ENCODE measurements at regions not wholly inside any gene's neighbourhood (a gene's known extent, or its start where the extent isn't known, plus 50 kb on each side); places are given as distances from the start of the nearest gene placed in this dataset.

DNA sequence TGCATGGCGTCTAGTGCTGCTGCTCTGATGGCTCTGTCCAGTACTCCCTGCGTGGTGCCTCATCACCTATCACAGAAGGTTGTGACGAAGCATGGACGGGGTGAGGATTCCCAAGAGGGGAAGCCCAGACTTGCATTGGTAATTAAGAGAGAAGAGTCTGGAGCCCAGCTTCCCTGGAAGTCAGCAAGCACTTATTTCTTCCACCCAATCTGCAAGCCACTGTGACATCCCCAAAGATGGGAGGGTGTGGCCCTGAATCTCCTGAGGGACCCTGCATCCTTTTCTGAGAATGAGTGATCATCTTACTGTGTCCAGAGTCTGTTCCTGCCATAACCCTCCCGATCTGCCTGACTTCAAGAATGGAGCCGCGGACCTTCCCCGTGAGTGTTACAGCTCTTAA lies 166.7 kb downstream of the PTPN20 start:
- no peaks in the 10 kb centered on the region for H3K4me1 ChIP-seq (ENCODE audit: control insufficient read depth, insufficient read depth, low read length)
- WGBS (ENCODE audit: insufficient coverage, low lambda C conversion rate), result no CpG with 5 or more reads among the region's 8 CpGs
- H3K27ac ChIP-seq (ENCODE audit: low read length), result no peak overlapping the region

GRCh38 chr10:47078393-47079203 lies 167.4 kb downstream of the PTPN20 start:
- H3K4me1 ChIP-seq (ENCODE audit: control insufficient read depth, insufficient read depth, low read length), result no peaks in the 10 kb centered on the region
- no peak overlapping the region for H3K27ac ChIP-seq (ENCODE audit: low read length)
- no peaks in the 10 kb centered on the region for H3K9me3 ChIP-seq (ENCODE audit: control insufficient read depth, low read depth, low read length)
- DNase-seq, result no peak
- H3K4me3 ChIP-seq (ENCODE audit: low read length), result no peak overlapping the region
- H3K36me3 ChIP-seq (ENCODE audit: control insufficient read depth, insufficient read depth, low read length), result no peaks in the 10 kb centered on the region
- H3K27me3 ChIP-seq (ENCODE audit: control insufficient read depth, insufficient read depth, low read length), result no peaks in the 10 kb centered on the region
- WGBS (ENCODE audit: insufficient coverage, low lambda C conversion rate), result 70% methylated on average over 2 of the region's 8 CpGs

More for the DNA sequence above, 166.7 kb downstream of the PTPN20 start:
- DNase-seq, result no peak
- Histone ChIP-seq H3K27me3 (ENCODE audit: control insufficient read depth, insufficient read depth, low read length) (peaks cover 2% of the 10 kb centered on the region), H3K4me3 (ENCODE audit: low read length) (no peak overlapping the region), H3K36me3 (ENCODE audit: control insufficient read depth, insufficient read depth, low read length) (no peaks in the 10 kb centered on the region), H3K9me3 (ENCODE audit: control insufficient read depth, low read depth, low read length) (no peaks in the 10 kb centered on the region)

DNA sequence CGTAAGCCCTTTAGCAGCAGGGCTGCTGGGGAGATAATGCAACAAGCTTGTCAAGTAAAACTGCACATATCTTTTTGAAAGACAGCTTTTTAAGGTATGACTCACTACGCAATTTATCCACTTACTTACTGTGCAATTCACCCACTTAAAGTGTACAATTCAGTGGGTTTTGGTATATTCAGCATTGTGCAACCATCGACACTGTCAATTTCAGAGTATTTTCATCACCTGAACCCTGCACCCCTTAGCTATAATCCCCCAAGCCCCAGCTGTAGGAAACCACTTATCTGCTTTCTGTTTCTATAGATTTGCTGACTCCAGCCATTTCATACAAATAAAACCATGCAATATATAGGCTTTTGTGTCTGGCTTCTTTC lies 168.0 kb downstream of the PTPN20 start:
- 64% methylated on average over 2 of the region's 3 CpGs for WGBS (ENCODE audit: insufficient coverage, low lambda C conversion rate)

DNA sequence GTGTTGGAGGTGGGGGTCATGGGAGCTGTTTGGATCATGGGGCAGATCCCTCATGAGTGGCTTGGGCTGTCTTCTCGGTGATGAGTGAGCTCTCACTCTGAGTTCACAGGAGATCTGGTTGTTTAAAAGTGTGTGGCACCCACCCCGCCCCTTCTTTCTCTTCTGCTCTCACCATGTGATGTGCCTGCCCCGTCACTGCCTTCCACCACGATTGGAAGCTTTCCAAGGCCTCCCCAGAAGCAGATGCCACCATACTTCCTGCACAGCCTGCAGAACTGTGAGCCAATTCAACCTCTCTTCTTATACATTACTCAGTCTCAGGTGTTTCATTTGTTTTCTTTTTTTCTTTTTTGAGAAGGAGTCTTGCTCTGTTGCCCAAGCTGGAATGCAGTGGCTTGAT lies 170.0 kb downstream of the PTPN20 start:
- no peaks in the 10 kb centered on the region for H3K27me3 ChIP-seq (ENCODE audit: control insufficient read depth, insufficient read depth, low read length)
- no peak overlapping the region for H3K4me3 ChIP-seq (ENCODE audit: low read length)
- no peaks in the 10 kb centered on the region for H3K4me1 ChIP-seq (ENCODE audit: control insufficient read depth, insufficient read depth, low read length)
- no peaks in the 10 kb centered on the region for H3K9me3 ChIP-seq (ENCODE audit: control insufficient read depth, low read depth, low read length)
- WGBS (ENCODE audit: insufficient coverage, low lambda C conversion rate), result no CpG with 5 or more reads among the region's 4 CpGs
- H3K36me3 ChIP-seq (ENCODE audit: control insufficient read depth, insufficient read depth, low read length), result no peaks in the 10 kb centered on the region
- H3K27ac ChIP-seq (ENCODE audit: low read length), result no peak overlapping the region
- no peak for DNase-seq

More for the DNA sequence above, 168.0 kb downstream of the PTPN20 start:
- no peak for DNase-seq
- no peaks in the 10 kb centered on the region for H3K4me1 ChIP-seq (ENCODE audit: control insufficient read depth, insufficient read depth, low read length)
- H3K9me3 ChIP-seq (ENCODE audit: control insufficient read depth, low read depth, low read length), result no peaks in the 10 kb centered on the region
- no peak overlapping the region for H3K27ac ChIP-seq (ENCODE audit: low read length)
- no peaks in the 10 kb centered on the region for H3K36me3 ChIP-seq (ENCODE audit: control insufficient read depth, insufficient read depth, low read length)
- H3K4me3 ChIP-seq (ENCODE audit: low read length), result no peak overlapping the region
- no peaks in the 10 kb centered on the region for H3K27me3 ChIP-seq (ENCODE audit: control insufficient read depth, insufficient read depth, low read length)

DNA sequence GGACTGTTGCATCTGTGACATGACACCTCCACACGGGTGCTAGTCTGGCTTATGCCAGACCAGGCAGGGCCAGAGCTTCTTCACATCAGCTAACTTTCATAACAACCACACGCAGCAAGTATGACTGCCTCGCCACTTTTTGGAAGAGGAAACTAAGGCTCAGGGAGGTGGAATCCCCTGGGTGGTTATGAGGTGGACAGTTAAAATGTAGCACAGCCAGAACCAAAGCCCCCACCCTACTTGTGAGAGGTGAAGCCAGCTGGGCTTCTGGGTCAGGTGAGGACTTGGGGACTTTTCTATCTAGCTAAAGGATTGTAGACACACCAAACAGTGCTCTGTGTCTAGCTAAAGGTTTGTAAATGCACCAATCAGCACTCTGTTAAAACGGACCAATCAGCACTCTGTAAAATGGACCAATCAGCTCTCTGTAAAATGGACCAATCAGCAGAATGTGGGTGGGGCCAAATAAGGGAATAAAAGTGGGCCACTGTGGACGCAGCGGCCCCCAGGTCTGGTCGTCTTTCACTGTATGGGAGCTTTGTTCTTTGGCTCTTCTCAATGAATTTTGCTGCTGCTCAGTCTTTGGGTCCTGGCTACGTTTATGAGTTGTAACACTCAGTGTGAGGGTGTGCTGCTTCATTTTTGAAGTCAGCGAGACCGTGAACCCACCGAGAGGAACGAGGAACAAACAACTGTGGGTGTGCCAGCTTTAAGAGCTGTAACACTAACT lies 171.0 kb downstream of the PTPN20 start:
- Histone ChIP-seq H3K4me3 (ENCODE audit: low read length) (no peak overlapping the region), H3K4me1 (ENCODE audit: control insufficient read depth, insufficient read depth, low read length) (no peaks in the 10 kb centered on the region), H3K9me3 (ENCODE audit: control insufficient read depth, low read depth, low read length) (no peaks in the 10 kb centered on the region), H3K27me3 (ENCODE audit: control insufficient read depth, insufficient read depth, low read length) (no peaks in the 10 kb centered on the region), H3K36me3 (ENCODE audit: control insufficient read depth, insufficient read depth, low read length) (no peaks in the 10 kb centered on the region), H3K27ac (ENCODE audit: low read length) (no peak overlapping the region)
- no peak for DNase-seq
- no CpG with 5 or more reads among the region's 12 CpGs for WGBS (ENCODE audit: insufficient coverage, low lambda C conversion rate)

DNA sequence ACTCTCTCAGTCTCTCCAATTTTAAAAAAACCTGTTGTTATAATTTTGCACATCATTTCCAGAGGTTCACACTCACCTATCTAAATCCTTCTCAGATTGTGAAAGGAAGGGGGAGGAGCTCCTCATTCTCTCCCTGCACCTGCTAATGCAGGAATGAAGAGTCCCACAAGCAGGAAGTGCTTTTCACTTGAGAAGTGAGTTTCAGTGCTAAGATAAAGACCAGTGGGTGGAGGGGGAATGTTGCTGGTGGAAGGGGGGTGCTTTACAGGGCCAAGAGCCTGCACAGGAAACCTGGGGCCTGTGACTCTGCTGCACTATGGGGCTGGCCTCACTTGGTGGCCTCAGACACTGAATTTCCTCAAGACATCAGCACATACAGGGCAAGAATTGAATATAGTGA lies 176.4 kb downstream of the PTPN20 start:
- Histone ChIP-seq H3K36me3 (ENCODE audit: control insufficient read depth, insufficient read depth, low read length) (no peaks in the 10 kb centered on the region), H3K4me3 (ENCODE audit: low read length) (no peak overlapping the region), H3K27ac (ENCODE audit: low read length) (no peak overlapping the region), H3K27me3 (ENCODE audit: control insufficient read depth, insufficient read depth, low read length) (no peaks in the 10 kb centered on the region), H3K9me3 (ENCODE audit: control insufficient read depth, low read depth, low read length) (no peaks in the 10 kb centered on the region), H3K4me1 (ENCODE audit: control insufficient read depth, insufficient read depth, low read length) (no peaks in the 10 kb centered on the region)
- DNase-seq, result no peak

DNA sequence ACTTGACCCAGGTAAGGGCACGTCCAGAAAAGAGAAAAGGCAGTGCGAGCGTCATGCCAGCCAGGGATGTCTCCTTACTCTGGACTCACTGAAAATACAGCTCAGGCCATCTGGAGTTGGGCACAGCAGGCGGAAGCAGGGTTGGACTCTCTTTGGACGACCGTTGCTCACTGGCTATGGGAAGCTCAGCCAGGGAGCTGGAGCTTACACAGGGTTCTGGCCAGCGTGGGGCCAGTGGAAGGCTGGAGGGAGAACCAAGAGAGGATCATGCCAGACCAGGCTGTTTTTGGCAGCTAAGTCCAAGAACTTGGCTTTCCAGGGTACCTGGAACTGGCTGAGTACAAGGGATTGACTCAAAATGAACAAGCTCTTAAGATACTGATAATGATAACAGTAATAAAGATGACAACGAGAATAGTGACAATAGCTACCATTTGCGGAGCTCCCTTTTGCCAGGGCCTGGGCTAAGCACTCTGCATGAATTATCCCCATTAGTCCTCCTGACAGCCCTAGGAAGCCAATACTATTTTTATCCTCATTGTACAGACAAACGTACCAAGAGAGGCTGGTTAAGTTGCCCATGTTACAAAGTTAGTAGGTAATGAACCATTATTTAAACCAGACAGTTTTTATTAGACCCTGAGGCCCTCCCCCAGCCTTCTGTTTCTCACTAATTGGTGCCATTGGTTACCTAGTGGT lies 177.6 kb downstream of the PTPN20 start:
- no peak for DNase-seq
- H3K27ac ChIP-seq (ENCODE audit: low read length), result no peak overlapping the region
- no peaks in the 10 kb centered on the region for H3K36me3 ChIP-seq (ENCODE audit: control insufficient read depth, insufficient read depth, low read length)
- H3K27me3 ChIP-seq (ENCODE audit: control insufficient read depth, insufficient read depth, low read length), result no peaks in the 10 kb centered on the region
- H3K4me1 ChIP-seq (ENCODE audit: control insufficient read depth, insufficient read depth, low read length), result no peaks in the 10 kb centered on the region
- no CpG with 5 or more reads among the region's 10 CpGs for WGBS (ENCODE audit: insufficient coverage, low lambda C conversion rate)
- H3K9me3 ChIP-seq (ENCODE audit: control insufficient read depth, low read depth, low read length), result no peaks in the 10 kb centered on the region
- H3K4me3 ChIP-seq (ENCODE audit: low read length), result no peak overlapping the region

- no peak for DNase-seq
- Histone ChIP-seq H3K4me1 (ENCODE audit: control insufficient read depth, insufficient read depth, low read length) (no peaks in the 10 kb centered on the region), H3K9me3 (ENCODE audit: control insufficient read depth, low read depth, low read length) (no peaks in the 10 kb centered on the region), H3K27me3 (ENCODE audit: control insufficient read depth, insufficient read depth, low read length) (no peaks in the 10 kb centered on the region), H3K4me3 (ENCODE audit: low read length) (no peak overlapping the region), H3K36me3 (ENCODE audit: control insufficient read depth, insufficient read depth, low read length) (no peaks in the 10 kb centered on the region), H3K27ac (ENCODE audit: low read length) (no peak overlapping the region)
- 100% methylated on average over 1 of the region's 3 CpGs for WGBS (ENCODE audit: insufficient coverage, low lambda C conversion rate)
Measured at GRCh38 chr10:47090042-47090441, 178.8 kb downstream of the PTPN20 start.

GRCh38 chr10:47090903-47091302 lies 179.7 kb downstream of the PTPN20 start:
- Histone ChIP-seq H3K27ac (ENCODE audit: low read length) (no peak overlapping the region), H3K36me3 (ENCODE audit: control insufficient read depth, insufficient read depth, low read length) (no peaks in the 10 kb centered on the region), H3K4me1 (ENCODE audit: control insufficient read depth, insufficient read depth, low read length) (no peaks in the 10 kb centered on the region), H3K9me3 (ENCODE audit: control insufficient read depth, low read depth, low read length) (no peaks in the 10 kb centered on the region), H3K4me3 (ENCODE audit: low read length) (no peak overlapping the region), H3K27me3 (ENCODE audit: control insufficient read depth, insufficient read depth, low read length) (no peaks in the 10 kb centered on the region)
- DNase-seq, result no peak
- 83% methylated on average over 1 of the region's 7 CpGs for WGBS (ENCODE audit: insufficient coverage, low lambda C conversion rate)

GRCh38 chr10:47091421-47091820 lies 180.2 kb downstream of the PTPN20 start:
- H3K36me3 ChIP-seq (ENCODE audit: control insufficient read depth, insufficient read depth, low read length), result no peaks in the 10 kb centered on the region
- no peak overlapping the region for H3K4me3 ChIP-seq (ENCODE audit: low read length)
- H3K9me3 ChIP-seq (ENCODE audit: control insufficient read depth, low read depth, low read length), result no peaks in the 10 kb centered on the region
- no peaks in the 10 kb centered on the region for H3K27me3 ChIP-seq (ENCODE audit: control insufficient read depth, insufficient read depth, low read length)
- H3K27ac ChIP-seq (ENCODE audit: low read length), result no peak overlapping the region
- WGBS (ENCODE audit: insufficient coverage, low lambda C conversion rate), result no CpG with 5 or more reads among the region's 2 CpGs
- no peaks in the 10 kb centered on the region for H3K4me1 ChIP-seq (ENCODE audit: control insufficient read depth, insufficient read depth, low read length)
- DNase-seq, result no peak

Measured in large intestine (tissue), 3 donors.